SK-N-SH (cell line): ENCODE measurements at regions not wholly inside any gene's neighbourhood (a gene's known extent, or its start where the extent isn't known, plus 50 kb on each side); places are given as distances from the start of the nearest gene placed in this dataset.
"Not testable (repeated sequence)": the region's sequence is repeated elsewhere in the genome, so short reads cannot be mapped to it uniquely, and the experiment has no call there.

Experiments used
- CHD2 ChIP-seq: fragments of 150-350 bp; IDR thresholded peaks from 2 replicates; pipeline ENCODE4 v1.6.1; 2018; ENCODE audit warnings: low read length; ENCODE audit not compliant: partially characterized antibody
- CTCF ChIP-seq: fragments of 200-600 bp; sonication (generic); IDR thresholded peaks from 2 replicates; pipeline ENCODE4 v1.6.1; 2017; ENCODE audit warnings: antibody characterized with exemption, mild to moderate bottlenecking, moderate library complexity
- EP300 ChIP-seq, 2 experiments: IDR thresholded peaks; 2 replicates each; pipeline versions ENCODE4 v1.4.0 to v1.6.1; 2012; ENCODE audit warnings: borderline replicate concordance in 1 of 2, low read depth in 1 of 2, low read length in 1 of 2
- EZH2phosphoT487 ChIP-seq: fragments of 200-600 bp; sonication (generic); IDR thresholded peaks from 2 replicates; pipeline ENCODE4 v1.6.1; 2017; ENCODE audit warnings: low read depth, mixed run types, mild to moderate bottlenecking, antibody characterized with exemption, moderate library complexity, borderline replicate concordance
- FOXM1 ChIP-seq: IDR thresholded peaks from 2 replicates; pipeline ENCODE4 v1.4.0; 2012; ENCODE audit warnings: low read depth, mild to moderate bottlenecking
- GABPA ChIP-seq: IDR thresholded peaks from 2 replicates; pipeline ENCODE4 v1.4.0; 2012; ENCODE audit warnings: low read depth, mild to moderate bottlenecking
- POLR2AphosphoS5 ChIP-seq: IDR thresholded peaks from 2 replicates; pipeline ENCODE4 v1.6.1; 2012; ENCODE audit warnings: low read depth, low read length
- RCOR1 ChIP-seq: fragments of 150-350 bp; IDR thresholded peaks from 2 replicates; pipeline ENCODE4 v1.6.1; 2017; ENCODE audit warnings: antibody characterized with exemption, low read length
- REST ChIP-seq: IDR thresholded peaks from 2 replicates; pipeline ENCODE4 v1.6.1; 2012; ENCODE audit warnings: mild to moderate bottlenecking, low read depth, low read length, moderate library complexity
- SIN3A ChIP-seq: IDR thresholded peaks from 2 replicates; pipeline ENCODE4 v1.6.1; 2012; ENCODE audit warnings: low read depth, mild to moderate bottlenecking, low read length, moderate library complexity, borderline replicate concordance
- TAF1 ChIP-seq: IDR thresholded peaks from 2 replicates; pipeline ENCODE4 v1.6.1; 2012; ENCODE audit warnings: low read depth, mild to moderate bottlenecking, low read length, moderate library complexity, borderline replicate concordance
- TEAD4 ChIP-seq: IDR thresholded peaks from 2 replicates; pipeline ENCODE4 v1.4.0; 2012; ENCODE audit warnings: mild to moderate bottlenecking, borderline replicate concordance; ENCODE audit not compliant: insufficient read depth
- USF2 ChIP-seq: fragments of 150-350 bp; IDR thresholded peaks from 2 replicates; pipeline ENCODE4 v1.6.1; 2017; ENCODE audit warnings: antibody characterized with exemption, low read length, low read depth, borderline replicate concordance
- YY1 ChIP-seq: IDR thresholded peaks from 2 replicates; pipeline ENCODE4 v1.4.0; 2012; ENCODE audit warnings: low read depth, mild to moderate bottlenecking

- not testable (repeated sequence) for TF ChIP-seq RCOR1; CTCF; YY1; FOXM1; TAF1; EZH2phosphoT487; TEAD4; REST; EP300 (IDR thresholded peaks at IDR 0.05; ENCODE audit: borderline replicate concordance in 1 of 2, low read depth in 1 of 2, low read length in 1 of 2); CHD2; GABPA; POLR2AphosphoS5; SIN3A; USF2
Measured at GRCh38 chr2:43066541-43067253, 159.7 kb downstream of the ZFP36L2 start.
